Suppressor macrophage (primary cell): ENCODE measurements at regions not wholly inside any gene's neighbourhood (a gene's known extent, or its start where the extent isn't known, plus 50 kb on each side); places are given as distances from the start of the nearest gene placed in this dataset.
A peak's percentile ranks its signal among the peaks of the same experiment; 100 is the strongest.

Experiments used
- DNase-seq, 4 experiments: peaks; one replicate each; pipeline ENCODE4 v3.0.0-alpha.2; 2020 to 2022

GRCh38 chr13:109593230-109593629 lies 193.2 kb downstream of the IRS2 start:
- DNase-seq = no peak

GRCh38 chr13:109592770-109593169 lies 193.6 kb downstream of the IRS2 start:
- no peak for DNase-seq

GRCh38 chr13:109587689-109588088 lies 198.7 kb downstream of the IRS2 start:
- no peak for DNase-seq

- DNase-seq = peak in 1 of 4 experiments; percentile 5
Measured at GRCh38 chr13:109586509-109587346, 199.7 kb downstream of the IRS2 start.

- DNase-seq = no peak
Measured at GRCh38 chr13:109584844-109585361, 201.5 kb downstream of the IRS2 start.

- DNase-seq = no peak
Measured at GRCh38 chr13:109577191-109577700, 209.1 kb downstream of the IRS2 start.

- DNase-seq = no peak
Measured at GRCh38 chr13:109576331-109576813, 210.0 kb downstream of the IRS2 start.

- DNase-seq = no peak
Measured at GRCh38 chr13:109575821-109576220, 210.6 kb downstream of the IRS2 start.

- no peak for DNase-seq
Measured at GRCh38 chr13:109572389-109572788, 214.0 kb downstream of the IRS2 start.

- DNase-seq = peak in 1 of 4 experiments; percentile 3
Measured at GRCh38 chr13:109569958-109570711, 216.2 kb downstream of the IRS2 start.

GRCh38 chr13:109568339-109568818 lies 218.0 kb downstream of the IRS2 start:
- no peak for DNase-seq

- DNase-seq = no peak
Measured at GRCh38 chr13:109567315-109567714, 219.1 kb downstream of the IRS2 start.

- DNase-seq = no peak
Measured at GRCh38 chr13:109565877-109566276, 220.5 kb downstream of the IRS2 start.

GRCh38 chr13:109548374-109548773 lies 238.0 kb downstream of the IRS2 start:
- DNase-seq = no peak

GRCh38 chr13:109547942-109548341 lies 238.4 kb downstream of the IRS2 start:
- no peak for DNase-seq

GRCh38 chr13:109545931-109546330 lies 240.5 kb downstream of the IRS2 start:
- no peak for DNase-seq

- DNase-seq = peak in 1 of 4 experiments; percentile 11
Measured at GRCh38 chr13:109541081-109541480, 245.3 kb downstream of the IRS2 start.

- DNase-seq = no peak
Measured at GRCh38 chr13:109537584-109537983, 248.8 kb downstream of the IRS2 start.

- DNase-seq = no peak
Measured at GRCh38 chr13:109533350-109533749, 253.0 kb downstream of the IRS2 start.

GRCh38 chr13:109529964-109530363 lies 256.4 kb downstream of the IRS2 start:
- DNase-seq = no peak

GRCh38 chr13:109521719-109522118 lies 264.7 kb downstream of the IRS2 start:
- DNase-seq = no peak

GRCh38 chr13:109517517-109517916 lies 268.9 kb downstream of the IRS2 start:
- no peak for DNase-seq

- DNase-seq = no peak
Measured at GRCh38 chr13:109516186-109516585, 270.2 kb downstream of the IRS2 start.
